LNCAP (cell line): ENCODE measurements at regions not wholly inside any gene's neighbourhood (a gene's known extent, or its start where the extent isn't known, plus 50 kb on each side); places are given as distances from the start of the nearest gene placed in this dataset.

Experiments
- CTCF ChIP-seq: fragments of 450-650 bp; IDR thresholded peaks from 2 replicates; pipeline ENCODE4 v1.5.1; 2017; ENCODE audit warnings: mild to moderate bottlenecking

GRCh38 chr7:25982684-25983083 is 169.3 kb upstream of the NFE2L3 start:
- no peak for TF ChIP-seq CTCF

GRCh38 chr7:25985196-25985595 is 166.8 kb upstream of the NFE2L3 start:
- no peak for TF ChIP-seq CTCF

GRCh38 chr7:25988640-25989039 is 163.4 kb upstream of the NFE2L3 start:
- TF ChIP-seq CTCF = no peak

GRCh38 chr7:25989140-25989705 is 162.8 kb upstream of the NFE2L3 start:
- TF ChIP-seq CTCF = no peak

- TF ChIP-seq CTCF = no peak
Measured at GRCh38 chr7:25994433-25994994, 157.5 kb upstream of the NFE2L3 start.

- TF ChIP-seq CTCF = no peak
Measured at GRCh38 chr7:25995216-25995615, 156.8 kb upstream of the NFE2L3 start.

- TF ChIP-seq CTCF = no peak
Measured at GRCh38 chr7:25996006-25996408, 156.0 kb upstream of the NFE2L3 start.

GRCh38 chr7:25998499-25998898 is 153.5 kb upstream of the NFE2L3 start:
- no peak for TF ChIP-seq CTCF
